Gastrocnemius medialis (tissue), 4 donors: ENCODE measurements at regions not wholly inside any gene's neighbourhood (a gene's known extent, or its start where the extent isn't known, plus 50 kb on each side); places are given as distances from the start of the nearest gene placed in this dataset.

Source experiments
- CTCF ChIP-seq, 5 experiments: fragments of 450-650 bp in 3 of 5; fragments of 200-600 bp in 2 of 5; sonication (generic) in 2 of 5; IDR thresholded peaks in 4 of 5; conservative IDR thresholded peaks in 1 of 5; 1 replicate in 4 of 5; 2 replicates in 1 of 5; pipeline ENCODE4 v1.5.1; 2016 to 2019; ENCODE audit warnings: antibody characterized with exemption in 5 of 5, mild to moderate bottlenecking in 3 of 5, moderate library complexity in 3 of 5
- POLR2A ChIP-seq, 2 donors: fragments of 450-650 bp; IDR thresholded peaks; one replicate each; pipeline ENCODE4 v1.6.1; 2017; ENCODE audit warnings: antibody characterized with exemption in 2 of 2, mild to moderate bottlenecking in 2 of 2, moderate library complexity in 2 of 2

GRCh38 chr4:104899863-104900262 is 246.8 kb upstream of the TET2 start:
- TF ChIP-seq CTCF (IDR thresholded peaks at IDR 0.05 in 4 of 5, conservative IDR thresholded peaks at IDR 0.05 in 1 of 5) (no peak), POLR2A (IDR thresholded peaks at IDR 0.05) (no peak)
